OCI-LY3 (cell line): ENCODE measurements at regions not wholly inside any gene's neighbourhood (a gene's known extent, or its start where the extent isn't known, plus 50 kb on each side); places are given as distances from the start of the nearest gene placed in this dataset.

ENCODE experiments used
- EZH2phosphoT487 ChIP-seq: fragments of 200-600 bp; shearing (Covaris generic); IDR thresholded peaks from 2 replicates; pipeline ENCODE4 v1.6.1; 2018; ENCODE audit warnings: antibody characterized with exemption, mixed run types, low read depth
- TF ChIP-seq, protein P1 (sequence below): fragments of 200-600, 300-600 bp; sonication (generic); IDR thresholded peaks from 2 replicates; pipeline ENCODE4 v1.5.1; 2014; ENCODE audit warnings: antibody characterized with exemption, low read length, low read depth

DNA sequence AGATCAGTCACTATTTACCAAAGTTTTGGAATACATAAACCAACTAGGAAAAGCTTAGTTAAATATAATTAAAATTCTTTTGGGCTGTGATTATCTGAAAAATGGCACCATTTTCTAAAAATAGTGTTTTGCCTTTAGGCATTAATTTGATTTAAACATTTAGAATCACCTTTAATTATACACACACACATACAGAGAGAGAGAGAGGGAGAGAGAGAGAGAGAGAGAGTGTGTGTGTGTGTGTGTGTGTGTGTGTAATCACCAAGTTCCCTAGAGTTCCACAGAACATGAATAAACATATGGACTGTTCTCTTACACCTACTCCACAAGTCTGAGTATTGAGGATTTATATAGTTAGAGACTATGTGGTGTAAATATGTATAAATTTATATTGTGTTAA lies 141.2 kb upstream of the ATXN1 start:
- TF ChIP-seq, protein P1, sequence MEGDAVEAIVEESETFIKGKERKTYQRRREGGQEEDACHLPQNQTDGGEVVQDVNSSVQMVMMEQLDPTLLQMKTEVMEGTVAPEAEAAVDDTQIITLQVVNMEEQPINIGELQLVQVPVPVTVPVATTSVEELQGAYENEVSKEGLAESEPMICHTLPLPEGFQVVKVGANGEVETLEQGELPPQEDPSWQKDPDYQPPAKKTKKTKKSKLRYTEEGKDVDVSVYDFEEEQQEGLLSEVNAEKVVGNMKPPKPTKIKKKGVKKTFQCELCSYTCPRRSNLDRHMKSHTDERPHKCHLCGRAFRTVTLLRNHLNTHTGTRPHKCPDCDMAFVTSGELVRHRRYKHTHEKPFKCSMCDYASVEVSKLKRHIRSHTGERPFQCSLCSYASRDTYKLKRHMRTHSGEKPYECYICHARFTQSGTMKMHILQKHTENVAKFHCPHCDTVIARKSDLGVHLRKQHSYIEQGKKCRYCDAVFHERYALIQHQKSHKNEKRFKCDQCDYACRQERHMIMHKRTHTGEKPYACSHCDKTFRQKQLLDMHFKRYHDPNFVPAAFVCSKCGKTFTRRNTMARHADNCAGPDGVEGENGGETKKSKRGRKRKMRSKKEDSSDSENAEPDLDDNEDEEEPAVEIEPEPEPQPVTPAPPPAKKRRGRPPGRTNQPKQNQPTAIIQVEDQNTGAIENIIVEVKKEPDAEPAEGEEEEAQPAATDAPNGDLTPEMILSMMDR = no peak
- TF ChIP-seq EZH2phosphoT487 = no peak
